ENCODE measurements at regions not wholly inside any gene's neighbourhood (a gene's known extent, or its start where the extent isn't known, plus 50 kb on each side); places are given as distances from the start of the nearest gene placed in this dataset.

DNA sequence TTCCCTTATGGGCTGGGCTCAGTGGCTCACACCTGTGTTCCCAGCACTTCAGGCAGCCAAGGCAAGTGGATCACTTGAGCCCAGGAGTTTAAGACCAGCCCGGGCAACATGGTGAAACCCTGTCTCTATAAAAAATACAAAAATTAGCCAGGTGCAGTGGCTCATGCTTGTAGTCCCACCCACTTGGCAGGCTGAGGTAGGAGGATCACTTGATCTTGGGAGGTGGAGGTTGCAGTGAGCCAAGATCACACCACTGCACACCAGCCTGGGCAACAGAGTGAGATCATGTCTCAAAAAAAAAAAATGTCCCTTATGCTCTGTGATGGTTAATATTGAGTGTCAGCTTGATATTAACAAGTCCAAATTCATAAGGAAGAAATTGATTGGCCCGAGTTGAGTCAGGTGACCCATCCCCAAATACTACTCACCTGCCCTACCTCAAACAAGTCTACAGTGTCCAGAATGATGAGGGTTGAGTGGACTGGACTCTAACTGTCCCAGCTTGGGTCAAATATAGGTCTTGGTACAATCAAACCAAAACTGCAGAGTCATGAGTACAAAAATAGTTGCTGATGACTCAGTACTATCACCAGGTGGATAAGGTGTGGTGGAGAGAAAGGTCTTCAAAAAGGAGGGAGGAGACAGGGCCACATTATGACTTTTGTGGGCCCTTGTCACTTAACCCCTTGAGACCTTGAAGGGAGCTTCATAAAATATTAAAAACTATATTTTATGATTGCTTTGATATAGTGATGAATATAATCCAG, 161.0 kb downstream of the ZNF326 start:
- Histone ChIP-seq H3K4me3 (ENCODE audit: low read length) (no peak overlapping the region), H3K4me1 (ENCODE audit: control insufficient read depth, insufficient read depth, low read length) (no peaks in the 10 kb centered on the region), H3K27me3 (ENCODE audit: control insufficient read depth, insufficient read depth, low read length) (no peaks in the 10 kb centered on the region), H3K27ac (ENCODE audit: low read length) (no peak overlapping the region), H3K9me3 (ENCODE audit: control insufficient read depth, insufficient read depth, low read length) (no peaks in the 10 kb centered on the region), H3K36me3 (ENCODE audit: control insufficient read depth, insufficient read depth, low read length) (no peaks in the 10 kb centered on the region)
- no peak for DNase-seq
- Mint-ChIP-seq H3K27me3 (ENCODE audit: low read depth in 2 of 2) (peaks cover 5 to 8% of the 10 kb centered on the region in 2 donors), H3K36me3 (no peaks in the 10 kb centered on the region), H3K9me3 (no peaks in the 10 kb centered on the region), H3K4me3 (no peak overlapping the region), H3K4me1 (no peaks in the 10 kb centered on the region), H3K27ac (no peak overlapping the region)
- ATAC-seq: no peak
- intact Hi-C loops (cut with micrococcal nuclease): no loop called here
- TF ChIP-seq, protein P1, sequence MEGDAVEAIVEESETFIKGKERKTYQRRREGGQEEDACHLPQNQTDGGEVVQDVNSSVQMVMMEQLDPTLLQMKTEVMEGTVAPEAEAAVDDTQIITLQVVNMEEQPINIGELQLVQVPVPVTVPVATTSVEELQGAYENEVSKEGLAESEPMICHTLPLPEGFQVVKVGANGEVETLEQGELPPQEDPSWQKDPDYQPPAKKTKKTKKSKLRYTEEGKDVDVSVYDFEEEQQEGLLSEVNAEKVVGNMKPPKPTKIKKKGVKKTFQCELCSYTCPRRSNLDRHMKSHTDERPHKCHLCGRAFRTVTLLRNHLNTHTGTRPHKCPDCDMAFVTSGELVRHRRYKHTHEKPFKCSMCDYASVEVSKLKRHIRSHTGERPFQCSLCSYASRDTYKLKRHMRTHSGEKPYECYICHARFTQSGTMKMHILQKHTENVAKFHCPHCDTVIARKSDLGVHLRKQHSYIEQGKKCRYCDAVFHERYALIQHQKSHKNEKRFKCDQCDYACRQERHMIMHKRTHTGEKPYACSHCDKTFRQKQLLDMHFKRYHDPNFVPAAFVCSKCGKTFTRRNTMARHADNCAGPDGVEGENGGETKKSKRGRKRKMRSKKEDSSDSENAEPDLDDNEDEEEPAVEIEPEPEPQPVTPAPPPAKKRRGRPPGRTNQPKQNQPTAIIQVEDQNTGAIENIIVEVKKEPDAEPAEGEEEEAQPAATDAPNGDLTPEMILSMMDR (IDR thresholded peaks at IDR 0.05): no peak
- WGBS (ENCODE audit: insufficient coverage): 86% methylated on average over 1 of the region's 2 CpGs

DNA sequence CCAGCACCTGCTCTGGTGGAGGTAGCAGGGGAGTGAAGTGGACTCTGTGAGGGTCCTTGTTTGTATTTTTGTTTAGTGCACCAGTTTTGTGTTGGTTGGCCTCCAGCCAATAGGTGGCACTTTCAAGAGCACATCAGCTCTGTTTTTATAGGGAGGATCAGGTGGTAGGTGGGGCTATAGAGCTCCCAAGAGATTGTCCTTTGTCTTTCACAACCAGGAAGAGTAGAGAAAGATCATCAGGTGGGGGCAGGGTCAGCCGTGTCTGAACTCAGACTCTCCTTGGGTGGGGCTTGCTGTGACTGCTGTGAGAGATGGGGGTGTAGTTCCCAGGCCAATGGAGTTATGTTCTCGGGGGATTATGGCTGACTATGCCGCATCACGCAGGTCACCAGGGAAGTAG, 159.8 kb downstream of the ZNF326 start:
- Mint-ChIP-seq H3K4me3 (no peak overlapping the region), H3K4me1 (no peaks in the 10 kb centered on the region), H3K27me3 (ENCODE audit: low read depth in 2 of 2) (peaks cover 5% of the 10 kb centered on the region in 2 donors), H3K27ac (no peak overlapping the region), H3K36me3 (no peaks in the 10 kb centered on the region), H3K9me3 (no peaks in the 10 kb centered on the region)
- Histone ChIP-seq H3K27me3 (ENCODE audit: control insufficient read depth, insufficient read depth, low read length) (no peaks in the 10 kb centered on the region), H3K36me3 (ENCODE audit: control insufficient read depth, insufficient read depth, low read length) (no peaks in the 10 kb centered on the region), H3K27ac (ENCODE audit: low read length) (no peak overlapping the region), H3K4me3 (ENCODE audit: low read length) (no peak overlapping the region), H3K4me1 (ENCODE audit: control insufficient read depth, insufficient read depth, low read length) (no peaks in the 10 kb centered on the region), H3K9me3 (ENCODE audit: control insufficient read depth, insufficient read depth, low read length) (no peaks in the 10 kb centered on the region)
- DNase-seq: no peak
- intact Hi-C loops (cut with micrococcal nuclease): no loop called here
- no peak for ATAC-seq
- WGBS (ENCODE audit: insufficient coverage): 91% methylated on average over 4 of the region's 4 CpGs
- TF ChIP-seq, protein P1 (IDR thresholded peaks at IDR 0.05): no peak

DNA sequence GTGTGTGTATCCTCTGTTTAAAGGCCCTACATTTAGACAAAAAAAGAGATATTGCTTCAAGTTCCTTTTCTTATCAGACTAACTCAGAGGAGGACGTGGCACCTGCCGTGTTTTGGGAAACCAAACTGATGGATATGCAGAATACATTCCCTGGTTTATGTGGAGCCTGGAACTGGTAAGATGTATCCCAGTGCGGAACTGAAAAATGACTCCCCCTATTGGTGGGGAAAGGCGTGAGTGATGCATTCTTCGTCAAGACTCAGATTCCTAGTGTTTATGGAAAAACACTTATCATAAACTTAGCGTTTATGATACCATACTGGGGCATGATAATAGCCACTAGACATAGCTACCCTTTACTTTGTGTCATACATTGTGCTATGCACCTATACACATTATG, 154.2 kb downstream of the ZNF326 start:
- 86% methylated on average over 6 of the region's 6 CpGs for WGBS (ENCODE audit: insufficient coverage)
- no peak overlapping the region for H3K27ac Mint-ChIP-seq
- H3K9me3 Mint-ChIP-seq: no peaks in the 10 kb centered on the region
- Histone ChIP-seq H3K9me3 (ENCODE audit: control insufficient read depth, insufficient read depth, low read length) (no peaks in the 10 kb centered on the region), H3K4me1 (ENCODE audit: control insufficient read depth, insufficient read depth, low read length) (no peaks in the 10 kb centered on the region), H3K4me3 (ENCODE audit: low read length) (no peak overlapping the region), H3K36me3 (ENCODE audit: control insufficient read depth, insufficient read depth, low read length) (no peaks in the 10 kb centered on the region), H3K27me3 (ENCODE audit: control insufficient read depth, insufficient read depth, low read length) (no peaks in the 10 kb centered on the region), H3K27ac (ENCODE audit: low read length) (no peak overlapping the region)
- TF ChIP-seq, protein P1 (IDR thresholded peaks at IDR 0.05): no peak
- H3K4me1 Mint-ChIP-seq: no peaks in the 10 kb centered on the region
- H3K36me3 Mint-ChIP-seq: no peaks in the 10 kb centered on the region
- DNase-seq (no peak), ATAC-seq (no peak)
- intact Hi-C loops (cut with micrococcal nuclease): no loop called here
- H3K27me3 Mint-ChIP-seq (ENCODE audit: low read depth in 2 of 2): peaks cover 3 to 7% of the 10 kb centered on the region in 2 donors
- H3K4me3 Mint-ChIP-seq: no peak overlapping the region

DNA sequence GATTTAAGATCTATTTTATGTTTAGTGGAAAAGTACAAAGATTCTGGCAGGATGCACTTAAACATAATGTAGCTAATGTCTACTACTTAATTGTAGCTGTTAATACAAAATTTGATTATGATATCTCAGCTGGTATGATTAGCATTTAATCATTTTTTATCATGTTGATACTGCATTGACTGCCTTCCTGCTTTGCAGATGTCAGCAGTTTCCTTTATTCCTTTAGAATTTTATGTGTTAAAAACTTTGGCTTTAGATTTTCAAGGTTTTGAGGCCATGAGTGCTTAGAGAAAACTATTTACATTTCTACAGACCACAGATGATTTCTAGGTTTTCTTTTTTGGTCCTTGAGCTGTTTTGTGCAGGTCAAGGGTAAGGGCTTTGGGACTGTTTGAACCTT, 152.2 kb downstream of the ZNF326 start:
- Histone ChIP-seq H3K36me3 (ENCODE audit: control insufficient read depth, insufficient read depth, low read length) (no peaks in the 10 kb centered on the region), H3K4me1 (ENCODE audit: control insufficient read depth, insufficient read depth, low read length) (no peaks in the 10 kb centered on the region), H3K4me3 (ENCODE audit: low read length) (no peak overlapping the region), H3K27me3 (ENCODE audit: control insufficient read depth, insufficient read depth, low read length) (no peaks in the 10 kb centered on the region), H3K27ac (ENCODE audit: low read length) (no peak overlapping the region), H3K9me3 (ENCODE audit: control insufficient read depth, insufficient read depth, low read length) (no peaks in the 10 kb centered on the region)
- Mint-ChIP-seq H3K36me3 (no peaks in the 10 kb centered on the region), H3K27ac (no peak overlapping the region), H3K4me3 (no peak overlapping the region), H3K27me3 (ENCODE audit: low read depth in 2 of 2) (peaks cover 3 to 7% of the 10 kb centered on the region in 2 donors), H3K9me3 (no peaks in the 10 kb centered on the region), H3K4me1 (no peaks in the 10 kb centered on the region)
- intact Hi-C loops (cut with micrococcal nuclease): no loop called here
- ATAC-seq: no peak
- TF ChIP-seq, protein P1 (IDR thresholded peaks at IDR 0.05): no peak
- no peak for DNase-seq

Measured in natural killer cell (primary cell).